ENCODE measurements at regions not wholly inside any gene's neighbourhood (a gene's known extent, or its start where the extent isn't known, plus 50 kb on each side); places are given as distances from the start of the nearest gene placed in this dataset.

DNA sequence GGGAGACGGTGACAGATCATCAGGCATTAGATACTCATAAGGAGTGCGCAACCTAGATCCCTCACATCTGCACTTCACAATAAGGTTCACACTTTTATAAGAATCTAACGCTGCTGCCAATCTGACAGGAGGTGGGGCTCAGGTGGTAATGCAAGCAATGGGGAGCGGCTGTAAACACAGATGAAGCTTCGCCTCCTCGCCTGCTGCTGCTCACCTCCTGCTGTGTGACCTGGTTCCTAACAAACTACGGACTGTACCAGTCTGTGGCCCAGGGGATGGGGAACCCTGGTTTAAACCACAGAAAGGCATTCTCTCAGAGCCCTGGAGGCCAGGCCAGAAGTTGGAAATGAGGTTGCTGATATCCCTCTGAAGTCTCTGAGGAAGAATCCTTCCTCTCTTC, 323.6 kb downstream of the DRD1 start:
- Mint-ChIP-seq H3K36me3 (ENCODE audit: low read depth) (no peaks in the 10 kb centered on the region), H3K27ac (ENCODE audit: unreplicated experiment) (no peak overlapping the region), H3K4me1 (peaks cover 6% of the 10 kb centered on the region), H3K27me3 (ENCODE audit: low read depth) (peaks cover 2% of the 10 kb centered on the region), H3K9me3 (no peaks in the 10 kb centered on the region), H3K4me3 (no peak overlapping the region)
- DNase-seq (ENCODE audit: low read depth, low spot score): no peak
- TF ChIP-seq, protein P1, sequence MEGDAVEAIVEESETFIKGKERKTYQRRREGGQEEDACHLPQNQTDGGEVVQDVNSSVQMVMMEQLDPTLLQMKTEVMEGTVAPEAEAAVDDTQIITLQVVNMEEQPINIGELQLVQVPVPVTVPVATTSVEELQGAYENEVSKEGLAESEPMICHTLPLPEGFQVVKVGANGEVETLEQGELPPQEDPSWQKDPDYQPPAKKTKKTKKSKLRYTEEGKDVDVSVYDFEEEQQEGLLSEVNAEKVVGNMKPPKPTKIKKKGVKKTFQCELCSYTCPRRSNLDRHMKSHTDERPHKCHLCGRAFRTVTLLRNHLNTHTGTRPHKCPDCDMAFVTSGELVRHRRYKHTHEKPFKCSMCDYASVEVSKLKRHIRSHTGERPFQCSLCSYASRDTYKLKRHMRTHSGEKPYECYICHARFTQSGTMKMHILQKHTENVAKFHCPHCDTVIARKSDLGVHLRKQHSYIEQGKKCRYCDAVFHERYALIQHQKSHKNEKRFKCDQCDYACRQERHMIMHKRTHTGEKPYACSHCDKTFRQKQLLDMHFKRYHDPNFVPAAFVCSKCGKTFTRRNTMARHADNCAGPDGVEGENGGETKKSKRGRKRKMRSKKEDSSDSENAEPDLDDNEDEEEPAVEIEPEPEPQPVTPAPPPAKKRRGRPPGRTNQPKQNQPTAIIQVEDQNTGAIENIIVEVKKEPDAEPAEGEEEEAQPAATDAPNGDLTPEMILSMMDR (conservative IDR thresholded peaks at IDR 0.05): no peak

DNA sequence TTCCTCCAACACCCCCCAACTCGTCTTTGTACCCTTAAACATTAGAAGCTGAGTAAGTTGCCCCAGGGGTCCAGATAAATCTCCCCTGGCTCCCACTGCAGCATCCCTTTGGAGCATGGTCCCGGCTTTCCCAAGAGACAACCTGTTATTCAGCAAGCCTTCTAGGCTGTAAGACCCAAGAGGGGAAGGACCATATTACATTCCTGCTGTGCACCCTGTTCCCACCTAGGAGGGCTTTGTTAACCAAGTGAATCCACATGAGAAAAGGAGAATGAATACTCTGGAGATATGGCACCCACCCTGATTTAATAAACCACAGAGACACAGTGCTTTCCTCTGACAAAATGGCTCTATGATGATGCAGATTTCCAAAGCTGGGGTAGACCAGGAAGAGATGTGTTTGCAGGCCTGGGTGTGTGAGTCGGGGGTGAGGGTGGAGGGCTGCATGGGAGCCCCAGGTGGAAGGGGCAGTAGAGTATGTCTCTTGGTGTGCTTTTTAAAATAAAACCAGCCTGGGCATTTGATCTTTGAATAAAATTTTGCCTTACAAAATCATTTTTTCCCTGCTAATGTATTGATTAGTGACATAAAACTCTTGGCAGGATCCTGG, 325.2 kb downstream of the DRD1 start:
- no peak for DNase-seq (ENCODE audit: low read depth, low spot score)
- H3K27ac Mint-ChIP-seq (ENCODE audit: unreplicated experiment): no peak overlapping the region

DNA sequence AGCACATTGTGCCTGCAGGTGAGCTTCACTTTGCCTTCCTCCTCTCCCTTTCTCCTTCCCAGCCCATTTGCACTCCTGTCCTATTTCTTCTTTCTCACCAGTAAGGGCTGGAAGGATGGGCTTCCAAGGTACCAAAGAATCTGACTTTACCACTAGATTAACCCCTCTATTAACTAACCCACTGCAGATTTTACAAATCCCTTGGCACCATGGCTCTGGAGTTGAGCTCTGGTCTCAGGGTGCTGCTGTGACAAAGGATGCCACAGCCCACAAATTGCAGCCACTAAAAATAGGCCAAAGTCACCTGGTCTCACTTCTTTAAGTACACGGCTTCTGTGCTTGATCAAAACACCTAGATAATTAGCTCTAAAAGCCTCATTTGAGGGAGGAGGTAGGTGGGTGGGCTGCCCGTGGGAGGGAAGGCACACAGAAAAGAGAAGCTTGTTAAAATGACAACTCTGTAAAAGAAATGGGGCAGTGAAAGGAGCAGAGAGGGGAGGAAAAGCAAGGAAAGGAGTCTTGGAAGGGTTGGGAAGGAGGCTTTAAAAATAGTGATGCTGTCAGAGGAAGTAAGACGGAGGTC, 327.4 kb downstream of the DRD1 start:
- no peak overlapping the region for H3K27ac Mint-ChIP-seq (ENCODE audit: unreplicated experiment)
- TF ChIP-seq, protein P1 (conservative IDR thresholded peaks at IDR 0.05): no peak
- peaks cover 6% of the 10 kb centered on the region for H3K4me1 Mint-ChIP-seq
- no peak overlapping the region for H3K4me3 Mint-ChIP-seq
- DNase-seq (ENCODE audit: low read depth, low spot score): no peak
- H3K27me3 Mint-ChIP-seq (ENCODE audit: low read depth): peaks cover 2% of the 10 kb centered on the region
- no peaks in the 10 kb centered on the region for H3K9me3 Mint-ChIP-seq
- no peaks in the 10 kb centered on the region for H3K36me3 Mint-ChIP-seq (ENCODE audit: low read depth)

More for the DNA sequence above, 325.2 kb downstream of the DRD1 start:
- TF ChIP-seq, protein P1 (conservative IDR thresholded peaks at IDR 0.05): no peak
- Mint-ChIP-seq H3K36me3 (ENCODE audit: low read depth) (no peaks in the 10 kb centered on the region), H3K9me3 (no peaks in the 10 kb centered on the region), H3K4me3 (no peak overlapping the region), H3K27me3 (ENCODE audit: low read depth) (peaks cover 2% of the 10 kb centered on the region), H3K4me1 (peaks cover 6% of the 10 kb centered on the region)

DNA sequence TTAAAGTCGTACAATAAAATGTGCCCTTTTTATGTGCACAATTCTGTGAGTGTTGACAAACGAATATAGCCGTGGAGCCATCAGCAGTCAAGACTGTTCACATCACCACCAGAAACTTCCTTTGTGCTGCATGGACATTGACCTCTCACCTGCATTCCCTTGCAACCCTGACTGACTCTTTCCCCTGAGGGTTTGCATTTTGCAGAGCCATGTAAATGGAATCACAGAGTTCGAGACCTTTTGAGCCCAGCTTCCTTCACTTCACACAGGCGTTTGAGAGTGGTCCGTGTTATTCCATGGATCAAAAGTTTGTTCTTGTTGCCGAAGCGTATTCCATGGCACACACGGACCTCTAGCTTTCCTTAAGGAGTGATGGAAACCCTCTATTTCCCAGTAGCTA, 328.2 kb downstream of the DRD1 start:
- peaks cover 6% of the 10 kb centered on the region for H3K4me1 Mint-ChIP-seq
- peaks cover 2% of the 10 kb centered on the region for H3K27me3 Mint-ChIP-seq (ENCODE audit: low read depth)
- TF ChIP-seq, protein P1 (conservative IDR thresholded peaks at IDR 0.05): no peak
- no peak for DNase-seq (ENCODE audit: low read depth, low spot score)
- H3K4me3 Mint-ChIP-seq: no peak overlapping the region
- H3K36me3 Mint-ChIP-seq (ENCODE audit: low read depth): no peaks in the 10 kb centered on the region
- H3K9me3 Mint-ChIP-seq: no peaks in the 10 kb centered on the region
- H3K27ac Mint-ChIP-seq (ENCODE audit: unreplicated experiment): no peak overlapping the region

DNA sequence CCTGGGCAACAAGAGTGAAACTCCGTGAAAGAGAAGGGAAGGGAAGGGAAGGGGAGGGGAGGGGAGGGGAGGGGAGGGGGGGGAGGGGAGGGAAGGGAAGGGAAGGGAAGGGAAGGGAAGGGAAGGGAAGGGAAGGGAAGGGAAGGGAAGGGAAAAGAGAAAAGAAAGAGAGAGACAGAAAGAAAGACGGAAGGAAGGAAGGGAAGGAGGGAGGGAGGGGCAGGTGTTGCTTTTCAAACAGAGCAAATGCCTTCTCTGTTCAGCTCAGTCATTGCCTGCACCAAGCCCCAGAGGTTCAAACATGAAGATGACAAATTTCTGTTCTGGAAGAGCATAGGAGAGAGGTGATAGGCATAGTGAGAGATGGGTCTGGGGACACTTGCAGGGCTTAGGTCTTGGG, 330.0 kb downstream of the DRD1 start:
- H3K9me3 Mint-ChIP-seq: peaks cover 3% of the 10 kb centered on the region
- H3K4me1 Mint-ChIP-seq: peaks cover 6% of the 10 kb centered on the region
- peaks cover 3% of the 10 kb centered on the region for H3K36me3 Mint-ChIP-seq (ENCODE audit: low read depth)
- H3K4me3 Mint-ChIP-seq: no peak overlapping the region
- DNase-seq (ENCODE audit: low read depth, low spot score): no peak
- peaks cover 2% of the 10 kb centered on the region for H3K27me3 Mint-ChIP-seq (ENCODE audit: low read depth)
- no peak overlapping the region for H3K27ac Mint-ChIP-seq (ENCODE audit: unreplicated experiment)
- TF ChIP-seq, protein P1 (conservative IDR thresholded peaks at IDR 0.05): no peak

All from neural crest cell (in vitro differentiated cells).